NCI-H446 treated with DMSO at 0.1 percent for 48 hours (cell line): ENCODE measurements at regions not wholly inside any gene's neighbourhood (a gene's known extent, or its start where the extent isn't known, plus 50 kb on each side); places are given as distances from the start of the nearest gene placed in this dataset.
"Not testable (repeated sequence)": the region's sequence is repeated elsewhere in the genome, so short reads cannot be mapped to it uniquely, and the experiment has no call there.

Experiments
- DNase-seq: peaks from one replicate; lab custom pipeline; 2025; lab: John Stamatoyannopoulos, UW

DNA sequence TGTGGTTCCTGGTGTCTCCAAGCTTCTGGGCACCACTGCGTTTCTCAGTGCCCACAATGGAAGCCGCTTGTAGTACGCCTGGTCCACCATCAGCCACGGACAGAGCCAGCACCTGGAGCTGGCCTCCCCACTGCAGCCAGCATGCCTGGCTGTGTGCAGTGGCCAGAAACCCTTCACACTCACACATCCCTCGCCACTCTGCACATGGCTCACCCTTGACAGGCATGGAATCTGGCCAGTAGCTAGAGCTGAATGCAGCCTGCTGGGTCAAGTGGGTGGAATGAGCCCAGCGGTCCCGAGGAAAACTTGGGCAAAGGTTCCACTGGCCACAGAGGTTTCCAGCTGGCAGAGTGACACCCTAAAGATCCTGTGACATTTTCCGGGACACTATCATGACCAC is 146.0 kb upstream of the ADO start:
- no peak for DNase-seq

- no peak for DNase-seq
These were observed 143.4 kb upstream of the ADO start for GRCh38 chr10:62661143-62661542.

DNA sequence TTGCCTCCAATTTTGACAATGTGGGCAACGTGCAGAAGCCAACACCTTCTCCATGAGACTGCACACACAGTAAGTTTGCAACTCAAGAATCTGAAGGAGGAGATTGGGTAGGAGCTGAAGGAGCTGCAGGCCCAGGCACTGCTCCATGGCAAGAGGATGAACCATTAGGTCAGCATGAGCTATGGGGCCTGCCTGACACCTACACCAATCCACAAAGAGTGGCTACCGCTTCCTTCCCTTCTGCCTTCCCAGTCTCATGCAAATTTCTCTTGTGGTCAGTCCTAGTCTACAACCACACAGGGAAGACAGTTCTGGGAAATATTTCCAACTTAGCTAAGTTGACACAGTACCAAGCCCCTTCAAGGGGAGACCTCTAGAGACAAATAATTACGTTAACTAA is 142.0 kb upstream of the ADO start:
- DNase-seq: no peak

DNA sequence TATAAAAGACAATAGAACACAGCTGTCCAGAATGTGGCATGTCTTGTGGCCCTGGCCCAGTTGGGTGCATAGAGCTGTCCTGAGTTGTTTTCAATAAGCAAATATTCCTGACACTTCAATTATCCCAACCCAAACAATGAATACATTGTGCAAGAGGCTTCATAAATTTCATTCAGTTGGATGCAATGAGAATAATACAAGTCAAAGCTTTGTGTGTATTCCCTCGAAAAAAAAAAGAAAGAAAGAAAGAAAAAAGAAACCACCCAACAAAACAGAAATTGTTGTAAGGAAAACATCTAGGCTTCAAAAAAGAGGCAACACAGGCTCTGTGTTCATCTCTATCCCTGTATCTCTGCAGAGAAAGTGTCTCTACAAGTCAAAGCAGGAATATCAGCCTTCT is 138.7 kb upstream of the ADO start:
- no peak for DNase-seq

GRCh38 chr10:62666275-62666674 is 138.2 kb upstream of the ADO start:
- no peak for DNase-seq

- DNase-seq: no peak
These were observed 135.2 kb upstream of the ADO start for GRCh38 chr10:62669341-62669740.

DNA sequence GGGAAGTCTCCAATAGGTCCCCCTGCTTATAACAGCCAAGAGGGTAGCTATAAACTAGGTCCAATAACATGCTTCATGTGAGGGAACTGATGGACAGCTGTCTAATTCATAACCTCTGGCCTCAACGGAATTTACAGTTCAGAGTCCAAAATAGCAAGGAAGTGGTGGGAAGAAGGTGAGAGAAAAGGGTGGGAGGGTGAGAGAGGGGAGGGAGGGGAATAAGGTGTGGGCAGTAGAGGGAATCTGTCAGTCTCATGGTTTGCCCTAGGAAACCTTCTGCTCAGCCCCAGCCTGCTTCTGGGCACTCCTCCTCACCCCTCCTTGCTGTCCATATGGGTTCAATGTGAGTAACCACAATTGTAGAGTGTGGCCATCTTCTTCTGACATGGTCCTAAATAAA is 133.4 kb upstream of the ADO start:
- no peak for DNase-seq

- no peak for DNase-seq
These were observed 123.1 kb upstream of the ADO start for GRCh38 chr10:62681211-62681940.

DNA sequence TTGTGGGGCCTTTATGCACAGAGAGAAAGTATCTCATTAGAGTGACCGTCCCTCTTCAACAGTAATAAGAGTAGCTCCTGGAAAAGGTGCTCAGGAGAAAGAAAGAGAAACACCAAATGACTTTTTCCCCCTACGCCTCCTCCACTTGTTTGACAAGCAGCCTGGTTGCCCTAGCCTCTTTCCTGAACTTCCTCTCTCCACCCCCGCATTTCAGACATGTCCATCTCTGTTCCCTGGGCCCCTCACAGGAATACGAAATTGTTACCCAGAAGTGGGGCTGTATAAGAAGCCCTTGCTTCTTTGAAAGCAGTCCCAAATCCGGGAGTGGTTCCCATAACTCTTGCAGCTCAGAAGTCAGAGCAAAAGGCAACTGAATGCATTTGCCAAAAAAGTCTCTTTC is 119.6 kb upstream of the ADO start:
- DNase-seq: no peak

DNA sequence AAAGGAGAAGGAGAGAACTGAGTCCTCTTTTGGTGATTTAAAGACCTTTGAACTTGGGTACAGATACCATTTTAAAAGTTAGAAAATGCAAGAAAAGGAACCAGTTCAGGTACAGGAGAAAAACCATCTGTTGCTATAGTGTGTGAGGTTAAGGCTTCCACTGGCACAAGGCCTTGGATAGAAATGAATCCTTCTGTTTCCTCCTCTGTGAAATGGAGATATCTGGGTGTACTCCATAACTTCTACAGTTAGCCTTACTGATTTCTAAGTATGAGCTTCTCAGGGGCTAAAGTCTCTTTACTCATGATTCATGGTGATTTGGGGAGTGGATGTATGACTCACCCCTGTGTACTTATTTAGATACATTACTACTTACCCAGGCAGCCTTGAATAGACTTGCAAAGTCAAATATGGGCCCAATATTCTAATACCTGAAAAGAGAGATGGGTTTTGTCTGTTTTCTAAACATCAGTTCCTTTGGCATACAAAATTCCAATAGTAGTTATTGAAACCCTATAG is 117.2 kb upstream of the ADO start:
- DNase-seq: no peak

DNA sequence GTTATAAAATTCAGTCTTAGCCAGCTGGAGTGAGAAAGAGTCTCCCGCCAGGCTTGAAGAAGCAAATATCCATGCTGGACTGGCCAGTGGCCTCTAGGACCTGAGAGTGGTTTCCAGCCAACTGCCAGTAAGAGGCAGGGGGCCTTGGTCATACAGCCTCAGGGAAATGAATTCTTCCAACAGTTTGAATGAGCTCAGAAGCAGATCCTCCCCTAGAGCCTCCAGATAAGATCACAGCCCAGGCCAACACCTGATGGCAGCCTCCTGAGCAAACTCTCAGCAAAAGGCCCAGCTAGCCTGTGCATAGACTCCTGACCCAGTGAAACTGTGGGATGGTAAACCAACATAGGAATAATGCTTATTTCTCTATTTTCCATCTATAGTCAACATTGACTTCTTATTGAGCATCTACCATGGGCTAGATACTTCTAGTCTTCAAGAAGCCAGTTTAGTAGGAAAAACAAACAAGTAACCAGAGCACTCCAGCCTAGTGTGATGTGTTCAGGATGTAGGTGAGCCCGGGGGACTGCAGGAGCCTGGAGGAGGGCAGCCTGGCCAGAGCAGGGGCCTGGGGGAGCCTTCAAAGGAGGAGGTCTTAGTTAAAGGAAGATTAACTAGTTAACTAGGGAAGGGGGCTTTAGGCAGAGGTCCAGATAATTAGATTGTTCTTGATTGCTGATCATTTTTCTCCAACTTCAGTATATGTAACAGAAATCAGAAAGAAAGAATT is 115.4 kb upstream of the ADO start:
- no peak for DNase-seq

DNA sequence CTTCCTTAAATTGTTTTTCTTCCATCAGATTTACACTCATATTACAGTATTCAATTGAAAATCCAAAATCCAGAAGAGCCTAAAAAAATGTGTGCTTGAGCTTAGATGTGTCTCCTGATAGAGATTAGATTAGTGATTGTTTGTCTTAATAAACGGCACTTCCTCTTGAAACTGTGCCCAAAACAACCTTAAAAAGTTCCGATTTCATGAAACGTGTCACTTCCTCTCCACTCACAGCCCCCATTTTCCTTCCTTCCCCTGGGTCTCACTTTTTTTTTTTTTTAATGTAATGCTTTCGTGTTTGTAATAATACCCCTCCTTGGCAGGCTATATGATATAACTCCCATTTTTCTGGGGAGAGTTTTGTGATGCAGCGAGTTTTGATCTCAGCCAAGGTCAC is 114.8 kb upstream of the ADO start:
- no peak for DNase-seq

DNA sequence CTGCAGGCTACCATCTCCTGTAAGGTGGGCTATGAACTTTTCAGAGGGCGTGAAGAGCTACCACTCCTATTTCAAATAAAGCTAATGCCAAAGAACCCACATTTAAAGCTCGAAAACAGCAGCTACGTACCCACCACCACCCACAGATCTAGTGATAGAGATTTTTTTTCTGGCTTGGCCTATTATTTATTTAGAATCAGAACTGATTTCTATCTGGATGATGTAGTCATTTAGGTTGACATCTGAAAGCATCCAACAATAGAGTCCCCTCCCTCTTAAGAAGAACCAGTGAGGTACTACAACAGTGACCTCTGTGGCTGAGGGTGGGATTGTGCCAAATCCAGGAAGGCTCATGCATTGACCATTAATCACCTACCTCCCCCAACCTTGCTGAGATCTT is 113.8 kb upstream of the ADO start:
- no peak for DNase-seq

GRCh38 chr10:62691336-62691735 is 113.2 kb upstream of the ADO start:
- no peak for DNase-seq

DNA sequence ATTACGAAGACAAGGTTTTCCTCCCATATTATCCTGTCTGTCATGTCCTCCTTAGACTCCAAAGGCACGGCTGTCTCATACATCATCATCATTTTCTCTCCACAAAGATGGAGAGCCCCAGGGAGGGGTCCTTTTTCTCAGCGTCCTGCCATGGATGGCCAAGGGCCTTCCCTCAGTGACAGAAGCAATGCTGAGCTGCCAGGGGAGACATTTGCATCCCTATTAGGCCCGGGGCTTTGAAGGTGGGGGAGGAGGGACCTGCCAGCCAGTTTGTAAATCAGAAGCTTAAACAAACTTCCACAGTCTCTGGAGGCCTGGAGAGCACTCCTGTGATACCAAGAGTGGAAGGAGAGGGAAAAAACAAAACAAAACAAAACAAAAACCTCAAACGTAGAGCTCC is 112.4 kb upstream of the ADO start:
- no peak for DNase-seq

DNA sequence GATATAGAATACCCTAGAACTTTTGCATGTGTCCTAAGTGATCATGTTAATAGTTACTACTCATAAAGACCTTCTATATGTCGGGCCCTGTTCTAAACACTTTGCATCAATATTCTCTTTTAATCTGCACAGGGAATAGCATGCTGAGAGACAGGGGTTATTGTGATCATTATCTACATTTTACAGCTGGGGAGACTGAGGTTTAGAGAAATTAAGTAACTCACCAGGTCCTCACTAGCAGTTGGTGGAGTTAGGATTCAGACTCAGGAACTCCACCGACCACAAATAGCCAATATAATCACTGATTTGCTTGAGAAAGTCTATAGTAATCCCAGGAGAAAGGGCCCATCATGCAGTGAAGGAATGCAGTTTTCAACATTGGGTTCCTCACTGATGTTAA is 111.2 kb upstream of the ADO start:
- DNase-seq: no peak

- no peak for DNase-seq
These were observed 109.9 kb upstream of the ADO start for GRCh38 chr10:62694537-62695126.

DNA sequence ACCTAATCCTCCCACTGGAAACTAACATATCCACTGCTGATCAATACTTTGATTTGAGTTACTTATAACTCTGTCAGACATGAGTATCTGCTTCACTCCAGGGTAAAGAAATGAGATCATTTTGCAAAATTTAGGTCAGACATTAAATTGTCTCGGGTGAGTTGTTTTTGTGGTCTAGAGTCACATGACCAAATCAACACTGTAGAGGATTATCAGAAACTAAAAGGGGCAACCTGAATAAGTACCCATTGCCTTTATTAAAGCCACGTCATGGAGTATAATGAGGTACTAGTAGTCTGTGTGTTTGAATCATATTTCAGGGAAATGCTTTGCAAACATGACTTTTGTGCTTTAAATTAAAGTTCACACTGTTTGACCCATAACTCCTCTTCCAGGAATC is 107.7 kb upstream of the ADO start:
- no peak for DNase-seq

DNA sequence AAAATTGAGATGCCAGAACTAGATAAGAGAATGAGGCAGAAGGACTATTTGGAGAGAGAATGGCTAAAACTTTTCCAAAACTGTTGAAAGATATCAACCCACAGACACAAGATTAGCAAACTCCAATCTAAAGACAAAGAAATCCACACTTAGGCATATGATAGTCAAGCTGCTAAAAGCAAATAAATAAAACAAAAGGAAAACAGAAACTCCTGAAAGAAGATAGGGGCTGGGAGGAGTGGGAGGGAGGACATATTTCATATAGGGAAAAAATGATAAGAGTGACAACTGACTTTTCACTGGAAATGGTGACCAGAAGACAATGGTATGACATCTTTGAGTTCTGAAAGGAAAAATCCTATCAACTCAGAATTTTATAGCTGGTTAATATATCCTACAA is 105.4 kb upstream of the ADO start:
- DNase-seq: no peak

DNA sequence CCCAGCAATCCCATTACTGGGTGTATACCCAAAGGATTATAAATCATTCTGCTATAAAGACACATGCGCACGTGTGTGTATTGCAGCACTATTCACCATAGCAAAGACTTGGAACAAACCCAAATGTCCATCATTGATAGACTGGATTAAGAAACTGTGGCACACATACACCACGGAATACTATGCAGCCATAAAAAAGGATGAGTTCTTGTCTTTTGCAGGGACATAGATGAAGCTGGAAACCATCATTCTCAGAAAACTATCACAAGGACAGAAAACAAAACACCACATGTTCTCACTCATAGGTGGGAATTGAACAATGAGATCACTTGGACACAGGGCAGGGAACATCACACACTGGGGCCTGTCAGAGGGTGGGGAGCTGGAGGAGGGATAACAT is 100.4 kb upstream of the ADO start:
- not testable (repeated sequence) for DNase-seq

DNA sequence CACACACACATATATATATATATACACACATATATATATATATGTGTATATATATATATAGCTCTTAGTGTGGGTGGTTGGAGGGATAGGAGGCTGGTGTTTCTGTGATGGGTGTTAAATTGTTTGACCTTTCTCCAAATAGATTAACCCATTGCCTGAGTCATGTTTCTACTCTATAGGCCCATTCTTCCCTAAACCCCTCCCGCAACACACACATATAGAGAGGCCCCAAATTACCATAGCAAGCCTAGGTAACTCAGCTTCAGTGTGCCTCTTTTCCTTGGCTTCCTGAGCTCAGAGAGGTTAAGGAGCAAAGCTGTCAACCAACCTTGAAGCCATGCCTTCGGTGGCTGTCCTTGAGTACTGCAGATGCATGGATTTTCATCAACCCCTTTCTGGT is 98.7 kb upstream of the ADO start:
- no peak for DNase-seq

DNA sequence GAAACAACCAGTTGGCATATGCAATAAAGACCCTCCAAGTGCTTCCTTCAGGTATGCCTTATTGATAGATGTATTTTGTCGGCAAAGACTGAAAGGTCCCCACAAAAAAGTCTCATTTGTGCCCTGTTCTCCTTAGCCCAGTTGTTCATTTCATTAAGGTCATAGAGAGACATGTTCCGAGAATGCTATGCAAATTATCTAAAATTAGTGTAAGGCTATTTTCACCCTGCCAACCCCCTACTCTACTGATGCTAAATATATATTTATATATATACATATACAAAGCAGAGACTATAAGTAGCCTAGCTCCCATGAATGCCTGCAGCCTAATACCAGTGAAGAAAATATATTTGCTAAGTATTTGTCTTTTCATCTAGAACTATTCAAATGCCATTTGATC is 96.7 kb upstream of the ADO start:
- no peak for DNase-seq

- no peak for DNase-seq
These were observed 96.0 kb upstream of the ADO start for GRCh38 chr10:62708569-62708968.
